C1 segment of cervical spinal cord (tissue), 14 donors: ENCODE measurements at regions not wholly inside any gene's neighbourhood (a gene's known extent, or its start where the extent isn't known, plus 50 kb on each side); places are given as distances from the start of the nearest gene placed in this dataset.
"Not testable (repeated sequence)": the region's sequence is repeated elsewhere in the genome, so short reads cannot be mapped to it uniquely, and the experiment has no call there.

ENCODE experiments used
- DNase-seq, 14 donors: peaks; one replicate each; lab custom pipeline; 2025; lab: John Stamatoyannopoulos, UW

GRCh38 chr1:192476802-192477298 is 98.7 kb upstream of the RGS1 start:
- peak in 1 of 14 donors; percentile 14 for DNase-seq

DNA sequence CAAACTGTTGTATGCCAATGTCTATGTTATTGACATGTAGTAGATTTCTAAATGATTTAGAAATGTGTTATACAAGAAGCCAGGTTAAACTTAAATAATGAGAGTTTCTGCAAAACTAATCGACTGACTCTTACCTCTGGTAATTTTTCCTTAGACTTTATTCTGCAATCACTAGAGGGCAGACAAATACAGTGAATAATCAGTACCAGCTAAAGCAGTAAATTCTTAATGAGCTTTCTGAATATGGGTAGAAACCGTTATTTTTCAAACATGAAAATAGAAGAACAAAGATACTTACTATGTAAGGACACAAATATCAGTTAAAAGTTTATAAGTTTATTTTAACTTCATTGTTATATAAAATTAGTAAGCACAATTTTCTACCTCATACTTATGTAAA is 97.9 kb upstream of the RGS1 start:
- no peak for DNase-seq

DNA sequence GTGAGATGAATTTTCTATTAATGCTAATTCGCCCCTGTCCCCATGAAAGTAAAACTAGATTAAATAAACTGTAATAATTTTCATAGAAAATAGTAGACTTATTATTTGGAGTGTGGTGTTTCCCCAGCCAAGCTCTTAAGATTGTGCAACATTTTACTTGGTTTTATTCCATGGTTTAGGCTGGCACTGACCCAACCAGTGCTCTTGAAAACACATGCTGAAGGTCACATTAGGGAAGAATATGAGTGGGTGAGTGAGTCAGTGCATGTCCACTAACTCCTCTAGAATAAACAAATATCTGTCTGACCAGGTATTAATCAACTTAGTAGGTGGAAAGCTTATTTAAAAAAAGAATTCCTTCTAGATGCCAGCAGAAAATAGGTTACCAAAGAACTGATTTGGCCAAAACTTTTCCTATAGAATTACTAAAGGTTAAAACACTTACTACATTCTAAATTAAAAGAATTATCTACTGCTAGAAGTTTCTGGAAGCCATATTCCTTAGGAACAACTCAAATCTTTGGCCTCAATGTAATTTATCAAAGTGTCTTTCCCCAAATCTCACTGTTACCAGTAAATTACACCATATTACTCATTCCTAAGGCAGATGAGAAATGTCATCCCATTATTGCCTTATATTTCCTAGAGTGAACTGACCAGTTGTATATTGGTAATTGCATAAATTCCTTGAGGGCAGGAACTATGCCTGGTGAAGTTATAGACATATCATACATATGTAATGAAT is 89.7 kb upstream of the RGS1 start:
- no peak for DNase-seq

DNA sequence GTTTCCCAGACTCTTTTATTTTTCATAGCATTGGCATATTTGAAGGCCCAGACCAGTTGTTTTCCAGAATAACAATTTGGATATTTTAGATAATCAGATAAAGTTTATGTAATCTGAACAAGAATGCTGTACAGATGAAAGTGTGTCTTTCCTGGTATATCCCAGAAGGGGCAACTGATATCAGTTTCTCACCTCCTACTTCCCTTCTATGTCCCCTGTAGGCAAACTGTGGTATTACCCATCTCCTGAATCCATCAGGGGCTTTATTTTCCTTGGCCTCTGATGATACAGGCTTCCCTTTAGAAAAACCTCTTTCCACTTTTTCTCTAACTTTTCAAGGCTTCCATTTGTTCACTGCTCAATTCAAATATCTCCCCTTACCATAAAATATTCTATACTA is 87.5 kb upstream of the RGS1 start:
- DNase-seq: no peak

DNA sequence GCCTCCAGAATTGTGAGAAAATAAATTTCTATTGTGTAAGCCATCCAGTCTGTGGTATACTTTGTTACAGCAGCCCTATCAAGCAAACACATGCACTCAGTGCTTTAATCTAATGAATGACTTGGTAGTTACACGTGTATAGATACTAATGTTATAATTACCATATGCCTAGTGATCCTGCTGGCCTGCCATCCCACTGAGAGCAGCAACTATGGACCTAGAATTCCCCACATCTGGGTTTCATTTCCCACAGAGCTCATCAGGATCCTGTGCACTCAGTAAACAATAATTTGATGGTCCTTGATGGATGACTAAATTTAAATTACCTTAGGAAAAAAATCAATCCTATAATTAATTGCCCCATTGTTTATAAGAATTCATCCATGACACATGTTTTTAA is 86.5 kb upstream of the RGS1 start:
- DNase-seq: no peak

DNA sequence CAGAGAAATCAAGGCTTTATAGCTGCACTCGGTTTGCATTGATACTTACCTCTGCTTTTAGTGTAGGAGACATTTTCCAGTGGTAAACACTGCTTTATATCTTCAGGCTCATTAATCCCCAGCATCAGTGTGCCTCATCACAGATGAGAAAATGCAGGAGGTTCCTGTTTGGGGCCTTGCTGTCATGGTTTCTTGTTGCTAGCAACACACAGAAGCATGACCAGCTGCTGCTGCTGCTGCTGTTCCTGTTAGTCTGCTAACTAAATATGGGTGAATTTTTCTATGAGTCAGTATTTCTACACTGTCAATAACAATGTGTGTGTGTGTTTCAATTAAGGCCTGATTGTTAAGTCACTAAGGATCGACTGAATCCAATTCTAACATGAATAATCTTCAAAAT is 85.8 kb upstream of the RGS1 start:
- DNase-seq: no peak

DNA sequence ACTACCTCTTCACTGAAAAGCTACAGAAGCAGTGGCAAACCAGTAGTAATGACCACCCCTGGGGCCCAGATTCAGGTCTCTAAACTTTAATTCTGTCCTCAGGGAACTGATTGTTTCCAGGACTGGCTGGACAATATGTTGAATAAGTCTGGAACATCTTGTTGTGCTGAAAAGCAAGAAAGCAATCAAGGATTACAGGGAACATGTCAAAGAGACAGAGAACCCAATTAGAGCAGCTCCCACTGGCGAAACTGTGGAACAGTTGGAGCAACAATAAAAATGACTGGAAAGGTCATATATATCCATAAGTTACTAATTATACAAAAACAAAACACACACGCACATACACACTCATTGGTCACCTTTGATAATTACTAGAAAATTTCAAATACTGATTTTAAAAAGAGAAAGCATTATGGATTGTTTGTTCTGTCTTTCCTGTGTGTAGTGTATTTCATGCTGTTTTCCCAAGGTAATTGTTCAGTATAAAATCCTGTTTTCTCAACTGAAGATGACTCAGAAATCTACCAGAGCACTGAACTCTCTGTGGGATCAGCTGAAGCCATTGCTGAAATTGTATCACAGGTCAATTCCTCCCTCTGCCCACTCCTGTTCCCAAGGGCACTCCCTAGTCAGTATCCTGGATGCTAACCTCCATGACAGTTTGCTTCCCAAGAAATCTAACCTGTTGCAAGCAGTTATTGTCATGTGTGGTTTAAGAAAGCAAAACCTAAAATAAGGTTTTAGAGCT is 83.6 kb upstream of the RGS1 start:
- no peak for DNase-seq

GRCh38 chr1:192493584-192493983 is 82.0 kb upstream of the RGS1 start:
- no peak for DNase-seq

DNA sequence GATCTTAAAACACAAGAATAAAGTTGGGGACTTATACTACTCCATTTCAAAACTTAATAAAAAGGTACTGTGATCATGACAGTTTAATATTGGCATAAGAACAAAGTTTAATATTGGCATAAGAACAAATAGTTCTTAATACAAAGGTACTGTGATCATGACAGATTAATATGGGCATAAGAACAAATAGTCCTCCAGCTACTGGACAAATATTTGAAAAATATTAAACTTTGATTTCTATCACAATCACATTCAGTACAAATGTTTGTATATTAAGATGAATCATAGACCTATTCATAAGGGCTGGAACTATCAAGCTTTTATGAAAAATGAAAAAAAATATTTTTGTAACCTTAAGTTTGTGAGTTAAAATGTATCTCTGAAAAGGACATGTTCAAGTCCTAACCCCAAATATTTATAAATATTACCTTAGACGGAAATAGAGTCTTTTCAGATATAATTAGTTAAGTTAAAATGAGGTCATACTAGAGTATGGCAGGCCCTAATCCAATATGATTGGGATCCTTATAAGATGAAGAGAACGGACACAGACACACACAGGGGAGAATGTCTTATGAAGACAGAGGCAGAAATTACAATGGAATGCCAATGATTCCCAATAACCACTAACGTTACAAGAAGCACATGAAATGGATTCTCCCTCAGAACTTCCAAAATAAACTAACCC is 79.1 kb upstream of the RGS1 start:
- DNase-seq: no peak

DNA sequence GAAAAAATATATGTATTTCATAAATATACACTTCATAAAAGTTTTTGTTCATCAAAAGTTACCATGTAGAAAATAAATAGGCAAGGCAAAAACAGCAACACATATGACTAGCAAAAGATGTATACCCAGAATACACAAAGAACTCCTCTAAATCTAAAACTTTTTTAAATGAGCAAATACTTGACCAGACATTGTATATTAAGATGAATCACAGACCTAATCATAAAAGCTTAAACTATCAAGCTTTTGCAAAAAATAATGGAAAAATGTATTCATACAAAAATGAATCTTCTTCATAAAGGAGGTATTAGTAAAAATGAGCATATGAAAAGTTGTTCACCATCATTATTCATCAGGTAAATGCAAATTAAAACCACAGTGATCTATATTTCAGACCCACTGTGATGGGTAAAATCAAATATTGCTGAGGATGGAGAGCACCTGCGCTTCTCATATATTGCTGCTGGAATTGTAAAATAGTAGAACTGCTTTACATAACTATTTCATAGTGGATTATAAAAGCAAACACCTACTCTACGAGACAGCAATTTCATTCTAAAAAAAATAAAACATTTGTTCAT is 78.3 kb upstream of the RGS1 start:
- DNase-seq: no peak

GRCh38 chr1:192498092-192498491 is 77.5 kb upstream of the RGS1 start:
- DNase-seq: not testable (repeated sequence)

GRCh38 chr1:192499061-192499581 is 76.5 kb upstream of the RGS1 start:
- DNase-seq: not testable (repeated sequence)

GRCh38 chr1:192500541-192500940 is 75.0 kb upstream of the RGS1 start:
- not testable (repeated sequence) for DNase-seq

DNA sequence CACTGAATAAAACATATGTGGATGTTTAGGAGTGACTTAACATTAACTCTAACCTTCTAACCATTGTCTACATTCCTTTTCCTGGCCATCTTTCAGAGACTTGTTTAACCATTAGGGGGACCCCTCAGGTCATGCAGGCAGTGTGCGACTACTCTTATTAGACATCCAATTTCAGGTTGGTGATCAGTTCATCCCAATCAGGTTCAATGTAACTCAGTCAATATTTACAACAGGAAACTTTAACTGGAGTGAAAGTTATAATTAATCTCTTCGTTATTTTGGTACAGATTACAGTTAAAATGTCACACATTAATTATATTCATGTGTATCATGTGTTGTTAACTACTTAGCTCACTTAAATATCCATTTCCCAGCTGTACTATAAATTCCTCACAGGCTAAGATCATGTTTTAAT is 68.8 kb upstream of the RGS1 start:
- no peak for DNase-seq

DNA sequence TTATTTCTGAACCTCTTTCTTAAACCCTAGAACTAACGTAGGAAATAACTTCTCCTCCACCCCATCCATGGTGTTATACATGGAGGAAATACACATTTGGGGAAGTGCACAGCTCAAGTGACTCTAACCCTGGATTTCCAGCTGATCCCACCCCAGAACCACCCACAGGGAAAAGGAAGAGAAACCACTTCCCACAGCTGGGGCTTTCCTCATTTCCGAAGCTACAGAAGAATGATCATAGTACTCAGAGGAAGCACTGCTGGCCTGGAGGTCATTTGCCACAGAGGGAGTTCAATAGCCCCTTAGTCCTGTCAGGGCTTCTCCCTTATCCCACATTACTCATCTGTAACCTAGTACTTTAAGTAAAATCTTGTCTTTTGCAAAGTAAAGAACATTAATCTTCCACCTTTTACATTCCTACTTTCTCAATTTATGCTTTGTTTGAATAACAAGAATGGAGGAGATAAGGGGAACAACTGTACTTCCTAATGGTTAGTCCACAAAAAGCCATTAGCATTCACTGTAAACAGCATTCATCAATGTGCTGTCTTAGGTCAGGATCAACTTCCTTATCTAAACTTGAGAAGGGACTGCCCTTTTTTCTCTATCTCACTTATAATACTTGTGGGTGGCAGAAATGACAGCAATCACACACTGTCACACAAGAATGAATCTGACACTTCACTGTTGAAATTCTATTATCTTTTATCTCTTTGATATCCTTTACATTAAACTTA is 63.0 kb upstream of the RGS1 start:
- peak in 4 of 14 donors; percentile 3 to 28 (median 7) for DNase-seq

DNA sequence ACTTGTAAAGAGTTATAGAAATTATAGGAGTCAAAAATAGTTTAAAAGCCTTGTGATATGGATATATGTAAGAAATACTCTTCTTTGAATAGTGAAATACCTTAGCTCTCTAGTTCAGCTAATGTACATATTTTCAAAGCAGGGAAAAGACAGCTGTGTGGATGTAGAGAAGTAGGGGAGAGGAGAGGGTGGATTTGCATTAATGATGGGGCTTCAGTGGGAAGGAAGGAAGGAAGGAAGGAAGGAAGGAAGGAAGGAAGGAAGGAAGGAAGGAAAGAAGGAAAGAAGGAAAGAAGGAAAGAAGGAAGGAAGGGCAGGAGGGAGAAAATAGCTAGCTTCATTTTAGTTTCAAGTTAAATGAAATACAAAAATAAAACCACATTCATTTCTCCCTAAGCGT is 62.4 kb upstream of the RGS1 start:
- no peak for DNase-seq

DNA sequence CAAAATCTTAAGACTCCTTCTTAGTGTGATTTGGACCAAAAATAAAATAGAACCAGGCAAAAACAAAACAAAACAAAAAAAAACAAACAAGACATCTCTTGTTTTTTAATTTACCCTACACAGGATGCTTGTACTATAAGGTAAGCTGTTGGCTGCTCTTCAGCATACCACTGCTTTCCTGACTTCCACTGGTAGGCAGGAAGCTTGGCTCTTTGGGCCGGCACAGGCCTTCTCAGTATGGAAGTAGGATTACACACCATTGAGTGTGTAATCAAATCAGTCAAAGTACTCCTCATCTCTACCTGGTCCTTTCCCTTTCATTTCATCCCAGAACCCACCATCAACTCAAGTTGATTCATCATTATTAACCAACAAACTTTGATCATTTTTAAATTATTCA is 61.9 kb upstream of the RGS1 start:
- DNase-seq: no peak

DNA sequence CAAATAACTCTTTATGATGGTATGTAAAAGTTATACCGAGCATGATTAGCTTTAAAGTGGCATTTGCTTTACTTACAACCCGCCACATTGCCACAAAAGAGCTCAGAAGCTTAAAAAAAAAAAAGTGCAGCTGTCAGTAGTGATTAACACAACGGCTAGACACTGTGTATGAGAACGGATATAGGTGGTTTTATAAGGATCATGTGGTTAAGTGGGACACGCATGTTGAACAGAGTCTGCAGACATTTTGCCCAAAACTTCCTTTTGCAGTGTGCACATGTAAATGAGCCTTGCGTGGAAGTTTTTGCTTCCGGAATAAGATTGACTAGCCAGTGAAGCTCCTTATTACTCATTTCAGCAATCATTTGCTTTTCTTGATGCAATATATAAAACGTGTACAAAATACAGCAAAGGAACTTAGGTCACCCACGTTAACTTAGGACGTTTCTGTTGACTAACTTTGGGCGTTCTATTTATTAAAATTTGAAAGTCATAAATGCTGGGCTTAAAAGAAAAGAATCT is 58.7 kb upstream of the RGS1 start:
- no peak for DNase-seq

GRCh38 chr1:192517716-192518355 is 57.7 kb upstream of the RGS1 start:
- DNase-seq: not testable (repeated sequence)

GRCh38 chr1:192518700-192519099 is 56.9 kb upstream of the RGS1 start:
- no peak for DNase-seq
